Stimulated activated CD4-positive, alpha-beta T cell treated with anti-CD3 and anti-CD28 coated beads, Interleukin-12 subunit alpha, Interleukin-12 subunit beta, amount 100 ng/mL, for 4 hours (primary cell): ENCODE measurements at regions not wholly inside any gene's neighbourhood (a gene's known extent, or its start where the extent isn't known, plus 50 kb on each side); places are given as distances from the start of the nearest gene placed in this dataset.
A peak's percentile ranks its signal among the peaks of the same experiment; 100 is the strongest.

Experiments
- DNase-seq: peaks from one replicate; pipeline ENCODE4 v3.0.0-alpha.2; 2020

- no peak for DNase-seq
These were observed 125.7 kb upstream of the DIO3 start for GRCh38 chr14:101435546-101435945.

- DNase-seq = no peak
These were observed 122.3 kb upstream of the DIO3 start for GRCh38 chr14:101439023-101439422.

GRCh38 chr14:101440496-101440895, 120.8 kb upstream of the DIO3 start:
- no peak for DNase-seq

- no peak for DNase-seq
These were observed 119.6 kb upstream of the DIO3 start for GRCh38 chr14:101441710-101442109.

- DNase-seq = peak; percentile 44
These were observed 118.8 kb upstream of the DIO3 start for GRCh38 chr14:101442451-101442850.

GRCh38 chr14:101444116-101444515, 117.2 kb upstream of the DIO3 start:
- no peak for DNase-seq

GRCh38 chr14:101445278-101445677, 116.0 kb upstream of the DIO3 start:
- no peak for DNase-seq

- no peak for DNase-seq
These were observed 114.8 kb upstream of the DIO3 start for GRCh38 chr14:101446387-101446969.

- no peak for DNase-seq
These were observed 112.2 kb upstream of the DIO3 start for GRCh38 chr14:101449114-101449513.

- DNase-seq = no peak
These were observed 110.1 kb upstream of the DIO3 start for GRCh38 chr14:101451166-101451565.

- no peak for DNase-seq
These were observed 108.1 kb upstream of the DIO3 start for GRCh38 chr14:101453225-101453624.

- DNase-seq = no peak
These were observed 107.1 kb upstream of the DIO3 start for GRCh38 chr14:101454229-101454628.

- no peak for DNase-seq
These were observed 104.8 kb upstream of the DIO3 start for GRCh38 chr14:101456246-101457175.

GRCh38 chr14:101457301-101457935, 103.9 kb upstream of the DIO3 start:
- DNase-seq = no peak

GRCh38 chr14:101457936-101458740, 103.2 kb upstream of the DIO3 start:
- no peak for DNase-seq

GRCh38 chr14:101458741-101459550, 102.3 kb upstream of the DIO3 start:
- no peak for DNase-seq

- DNase-seq = no peak
These were observed 101.8 kb upstream of the DIO3 start for GRCh38 chr14:101459551-101459900.

GRCh38 chr14:101460521-101460920, 100.8 kb upstream of the DIO3 start:
- DNase-seq = no peak

- no peak for DNase-seq
These were observed 100.1 kb upstream of the DIO3 start for GRCh38 chr14:101460986-101461750.

GRCh38 chr14:101461891-101462290, 99.4 kb upstream of the DIO3 start:
- no peak for DNase-seq
